Ovary (tissue), 3 donors: ENCODE measurements at regions not wholly inside any gene's neighbourhood (a gene's known extent, or its start where the extent isn't known, plus 50 kb on each side); places are given as distances from the start of the nearest gene placed in this dataset.

Source experiments
- EP300 ChIP-seq: sonication (generic); formaldehyde crosslinking; IDR thresholded peaks from one replicate; pipeline ENCODE4 v1.6.1; 2017; ENCODE audit warnings: antibody characterized with exemption
- POLR2A ChIP-seq: fragments of 450-650 bp; IDR thresholded peaks from one replicate; pipeline ENCODE4 v1.6.1; 2017; ENCODE audit warnings: antibody characterized with exemption, mild to moderate bottlenecking, moderate library complexity
- TF ChIP-seq, protein P1 (sequence below), 3 donors: fragments of 450-650 bp in 2 of 3; fragments of 200-600 bp in 1 of 3; IDR thresholded peaks; one replicate each; pipeline versions ENCODE4 v1.5.1 to v1.8.0; 2016 to 2022; ENCODE audit warnings: antibody characterized with exemption in 3 of 3, mild to moderate bottlenecking in 1 of 3
- donor health status: DM: no; HTN: no; CAD: no.

DNA sequence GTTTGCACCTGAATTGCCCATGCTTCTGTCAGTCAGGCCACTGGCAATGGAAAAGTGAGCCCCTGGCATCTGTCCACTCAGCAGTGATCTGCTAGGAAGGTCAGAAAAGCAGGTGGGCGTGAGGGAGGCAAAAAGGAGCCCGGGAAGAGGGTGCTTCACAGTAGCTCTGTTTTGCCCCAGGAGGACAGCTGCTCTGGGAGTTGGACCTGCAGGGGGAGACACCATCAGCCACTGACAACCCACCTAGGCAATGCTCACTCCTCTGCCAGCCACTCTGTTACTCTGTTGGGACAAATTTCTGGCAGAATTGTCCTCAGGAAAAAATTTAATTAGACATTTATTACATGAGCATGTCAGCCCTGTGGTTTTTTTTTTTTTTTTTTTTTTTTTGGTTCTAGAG lies 146.4 kb downstream of the LRIG2 start:
- TF ChIP-seq, protein P1, sequence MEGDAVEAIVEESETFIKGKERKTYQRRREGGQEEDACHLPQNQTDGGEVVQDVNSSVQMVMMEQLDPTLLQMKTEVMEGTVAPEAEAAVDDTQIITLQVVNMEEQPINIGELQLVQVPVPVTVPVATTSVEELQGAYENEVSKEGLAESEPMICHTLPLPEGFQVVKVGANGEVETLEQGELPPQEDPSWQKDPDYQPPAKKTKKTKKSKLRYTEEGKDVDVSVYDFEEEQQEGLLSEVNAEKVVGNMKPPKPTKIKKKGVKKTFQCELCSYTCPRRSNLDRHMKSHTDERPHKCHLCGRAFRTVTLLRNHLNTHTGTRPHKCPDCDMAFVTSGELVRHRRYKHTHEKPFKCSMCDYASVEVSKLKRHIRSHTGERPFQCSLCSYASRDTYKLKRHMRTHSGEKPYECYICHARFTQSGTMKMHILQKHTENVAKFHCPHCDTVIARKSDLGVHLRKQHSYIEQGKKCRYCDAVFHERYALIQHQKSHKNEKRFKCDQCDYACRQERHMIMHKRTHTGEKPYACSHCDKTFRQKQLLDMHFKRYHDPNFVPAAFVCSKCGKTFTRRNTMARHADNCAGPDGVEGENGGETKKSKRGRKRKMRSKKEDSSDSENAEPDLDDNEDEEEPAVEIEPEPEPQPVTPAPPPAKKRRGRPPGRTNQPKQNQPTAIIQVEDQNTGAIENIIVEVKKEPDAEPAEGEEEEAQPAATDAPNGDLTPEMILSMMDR (IDR thresholded peaks at IDR 0.05) = no peak
- TF ChIP-seq POLR2A (no peak), EP300 (no peak)
